Cardiac muscle cell (in vitro differentiated cells and primary cell): ENCODE measurements at regions not wholly inside any gene's neighbourhood (a gene's known extent, or its start where the extent isn't known, plus 50 kb on each side); places are given as distances from the start of the nearest gene placed in this dataset.

Experiments
- DNase-seq, 2 donors: peaks; one replicate each; pipeline versions ENCODE4 v3.0.0 to v3.0.0-alpha.2; 2010 to 2017; ENCODE audit warnings: low read depth in 1 of 2, low spot score in 1 of 2
- H3K27ac ChIP-seq: fragments of 200-600 bp; sonication (generic); 2 replicates; pipeline ENCODE4 v1.5.1; 2016
- H3K27me3 ChIP-seq: fragments of 200-600 bp; sonication (generic); 2 replicates; pipeline ENCODE4 v1.6.0; 2016; ENCODE audit warnings: control low read depth
- H3K36me3 ChIP-seq: fragments of 200-600 bp; sonication (generic); 2 replicates; pipeline ENCODE4 v1.5.1; 2016; ENCODE audit warnings: control low read depth
- H3K4me1 ChIP-seq: fragments of 200-600 bp; sonication (generic); 2 replicates; pipeline ENCODE4 v1.8.1; 2017; ENCODE audit warnings: low read depth, mild to moderate bottlenecking, mixed run types
- H3K4me3 ChIP-seq: fragments of 200-600 bp; sonication (generic); 2 replicates; pipeline ENCODE4 v1.5.1; 2016; ENCODE audit warnings: mild to moderate bottlenecking
- H3K9me3 ChIP-seq: fragments of 200-600 bp; sonication (generic); 2 replicates; pipeline ENCODE4 v1.5.1; 2017; ENCODE audit warnings: low read depth, mild to moderate bottlenecking, control low read depth
- CTCF ChIP-seq: IDR thresholded peaks from 2 replicates; pipeline ENCODE4 v1.5.1; 2012; ENCODE audit warnings: low read depth, mild to moderate bottlenecking, low read length

- no peaks in the 10 kb centered on the region for H3K36me3 ChIP-seq
- H3K9me3 ChIP-seq = no peaks in the 10 kb centered on the region
- DNase-seq = no peak
- H3K4me1 ChIP-seq = no peaks in the 10 kb centered on the region
- H3K4me3 ChIP-seq = no peak overlapping the region
- no peak for TF ChIP-seq CTCF
- no peaks in the 10 kb centered on the region for H3K27me3 ChIP-seq
- H3K27ac ChIP-seq = no peak overlapping the region
Observed at GRCh38 chr14:38143170-38143569, 64.5 kb upstream of the SSTR1 start.

- Histone ChIP-seq H3K36me3 (no peaks in the 10 kb centered on the region), H3K27me3 (no peaks in the 10 kb centered on the region), H3K27ac (no peak overlapping the region), H3K9me3 (no peaks in the 10 kb centered on the region), H3K4me1 (no peaks in the 10 kb centered on the region), H3K4me3 (no peak overlapping the region)
- DNase-seq = peak in 1 of 2 donors; percentile 69
- no peak for TF ChIP-seq CTCF
Observed at GRCh38 chr14:38143659-38144505, 63.8 kb upstream of the SSTR1 start.

GRCh38 chr14:38145142-38145541, 62.6 kb upstream of the SSTR1 start:
- Histone ChIP-seq H3K27ac (no peak overlapping the region), H3K9me3 (no peaks in the 10 kb centered on the region), H3K4me3 (no peak overlapping the region), H3K27me3 (no peaks in the 10 kb centered on the region), H3K36me3 (no peaks in the 10 kb centered on the region), H3K4me1 (no peaks in the 10 kb centered on the region)
- no peak for DNase-seq
- no peak for TF ChIP-seq CTCF

- no peaks in the 10 kb centered on the region for H3K4me1 ChIP-seq
Observed at GRCh38 chr14:38150075-38150474, 57.6 kb upstream of the SSTR1 start.

More at GRCh38 chr14:38150075-38150474, 57.6 kb upstream of the SSTR1 start:
- Histone ChIP-seq H3K27ac (no peak overlapping the region), H3K27me3 (no peaks in the 10 kb centered on the region), H3K4me3 (no peak overlapping the region), H3K36me3 (no peaks in the 10 kb centered on the region), H3K9me3 (no peaks in the 10 kb centered on the region)
- no peak for DNase-seq
- no peak for TF ChIP-seq CTCF
